ENCODE measurements at regions not wholly inside any gene's neighbourhood (a gene's known extent, or its start where the extent isn't known, plus 50 kb on each side); places are given as distances from the start of the nearest gene placed in this dataset.

DNA sequence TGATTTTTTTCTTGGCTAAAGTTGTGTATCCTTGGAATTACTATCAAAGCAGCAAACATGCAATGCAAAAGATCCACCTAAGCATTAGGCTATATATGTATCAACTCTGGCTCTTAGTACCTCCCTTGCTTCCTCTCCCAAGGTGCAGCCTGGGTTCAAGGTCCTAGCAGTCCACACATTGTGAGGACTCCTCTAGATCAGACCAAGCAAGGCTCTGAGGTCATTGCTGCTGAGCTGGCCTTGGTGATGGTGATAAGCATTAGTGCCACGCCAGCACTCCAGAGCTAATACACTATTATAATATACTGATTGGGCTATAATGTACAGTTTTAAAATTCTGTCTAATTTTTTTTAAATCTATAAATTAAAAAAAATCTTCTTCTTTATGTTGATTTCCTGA lies 196.9 kb upstream of the BTG1 start (continued):
- TF ChIP-seq, protein P1, sequence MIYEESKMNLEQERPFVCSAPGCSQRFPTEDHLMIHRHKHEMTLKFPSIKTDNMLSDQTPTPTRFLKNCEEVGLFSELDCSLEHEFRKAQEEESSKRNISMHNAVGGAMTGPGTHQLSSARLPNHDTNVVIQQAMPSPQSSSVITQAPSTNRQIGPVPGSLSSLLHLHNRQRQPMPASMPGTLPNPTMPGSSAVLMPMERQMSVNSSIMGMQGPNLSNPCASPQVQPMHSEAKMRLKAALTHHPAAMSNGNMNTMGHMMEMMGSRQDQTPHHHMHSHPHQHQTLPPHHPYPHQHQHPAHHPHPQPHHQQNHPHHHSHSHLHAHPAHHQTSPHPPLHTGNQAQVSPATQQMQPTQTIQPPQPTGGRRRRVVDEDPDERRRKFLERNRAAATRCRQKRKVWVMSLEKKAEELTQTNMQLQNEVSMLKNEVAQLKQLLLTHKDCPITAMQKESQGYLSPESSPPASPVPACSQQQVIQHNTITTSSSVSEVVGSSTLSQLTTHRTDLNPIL (CRISPR knock-in tag; IDR thresholded peaks at IDR 0.05; ENCODE audit: low read depth): no peak

DNA sequence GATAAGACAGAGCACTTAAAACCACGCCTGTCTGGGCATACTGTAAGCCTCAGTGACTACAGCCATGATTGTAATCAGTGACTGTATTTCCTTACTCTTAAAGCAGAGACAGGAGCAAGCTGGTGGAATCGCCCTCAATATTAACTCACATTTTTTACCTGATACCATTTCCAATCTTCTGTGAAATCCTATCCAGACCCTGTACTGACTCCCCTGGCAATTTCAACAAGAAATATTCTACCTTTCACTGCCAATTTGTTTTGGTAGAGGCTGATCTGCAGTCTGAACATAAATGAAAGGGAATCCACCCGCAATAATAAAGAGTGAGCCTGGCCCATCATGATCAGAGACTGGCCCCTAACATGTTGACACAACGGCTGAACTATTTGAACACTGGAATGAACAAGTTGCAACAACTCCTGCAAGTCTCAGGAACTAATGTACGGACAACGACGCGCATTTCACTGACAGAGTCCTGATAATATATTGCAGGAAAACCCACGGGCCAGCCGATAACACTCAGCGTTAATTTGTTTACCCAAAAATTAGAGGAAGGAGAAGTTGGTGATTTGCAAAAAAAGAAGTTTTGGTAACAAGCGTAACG lies 195.5 kb upstream of the BTG1 start:
- peak; percentile 76 for ATAC-seq

DNA sequence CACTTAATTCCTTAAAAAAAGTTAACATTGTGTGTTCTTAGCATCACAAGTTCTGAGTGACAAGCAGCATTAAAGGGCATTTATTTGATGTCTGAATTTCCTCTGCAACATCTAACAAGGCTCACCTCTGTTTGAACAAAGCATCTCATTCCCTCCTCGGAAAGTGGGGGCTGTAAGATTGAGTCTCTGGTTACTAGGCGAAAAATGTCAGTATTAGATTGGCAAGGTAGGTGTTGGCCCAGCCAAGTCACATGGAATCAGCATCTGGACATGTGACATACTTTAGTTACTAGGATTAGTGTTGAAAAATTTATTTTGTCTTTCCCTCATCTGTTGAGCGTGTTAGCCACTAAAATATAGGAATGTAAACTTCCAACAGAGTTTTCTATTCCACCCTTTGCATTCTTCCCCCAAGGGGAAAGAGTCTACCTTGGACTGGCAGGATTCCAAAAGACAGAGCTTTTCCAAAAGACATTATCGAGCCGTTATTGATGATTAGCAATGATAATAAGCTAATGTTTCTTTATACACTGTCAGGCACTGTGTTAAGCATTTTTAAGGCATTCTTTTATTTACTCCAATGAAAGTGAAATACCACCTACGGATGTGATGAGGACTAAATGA lies 194.9 kb upstream of the BTG1 start:
- ATAC-seq: no peak
- TF ChIP-seq, protein P2, sequence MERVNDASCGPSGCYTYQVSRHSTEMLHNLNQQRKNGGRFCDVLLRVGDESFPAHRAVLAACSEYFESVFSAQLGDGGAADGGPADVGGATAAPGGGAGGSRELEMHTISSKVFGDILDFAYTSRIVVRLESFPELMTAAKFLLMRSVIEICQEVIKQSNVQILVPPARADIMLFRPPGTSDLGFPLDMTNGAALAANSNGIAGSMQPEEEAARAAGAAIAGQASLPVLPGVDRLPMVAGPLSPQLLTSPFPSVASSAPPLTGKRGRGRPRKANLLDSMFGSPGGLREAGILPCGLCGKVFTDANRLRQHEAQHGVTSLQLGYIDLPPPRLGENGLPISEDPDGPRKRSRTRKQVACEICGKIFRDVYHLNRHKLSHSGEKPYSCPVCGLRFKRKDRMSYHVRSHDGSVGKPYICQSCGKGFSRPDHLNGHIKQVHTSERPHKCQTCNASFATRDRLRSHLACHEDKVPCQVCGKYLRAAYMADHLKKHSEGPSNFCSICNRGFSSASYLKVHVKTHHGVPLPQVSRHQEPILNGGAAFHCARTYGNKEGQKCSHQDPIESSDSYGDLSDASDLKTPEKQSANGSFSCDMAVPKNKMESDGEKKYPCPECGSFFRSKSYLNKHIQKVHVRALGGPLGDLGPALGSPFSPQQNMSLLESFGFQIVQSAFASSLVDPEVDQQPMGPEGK (CRISPR knock-in tag; IDR thresholded peaks at IDR 0.05; ENCODE audit: borderline replicate concordance): no peak
- TF ChIP-seq ISL1 (CRISPR knock-in tag; IDR thresholded peaks at IDR 0.05): peak; percentile 40

More for the DNA sequence above, 195.5 kb upstream of the BTG1 start:
- TF ChIP-seq ESRRG (CRISPR knock-in tag; IDR thresholded peaks at IDR 0.05): no peak
- no peak for TF ChIP-seq ZNF8 (CRISPR knock-in tag; IDR thresholded peaks at IDR 0.05)
- TF ChIP-seq, protein P3, sequence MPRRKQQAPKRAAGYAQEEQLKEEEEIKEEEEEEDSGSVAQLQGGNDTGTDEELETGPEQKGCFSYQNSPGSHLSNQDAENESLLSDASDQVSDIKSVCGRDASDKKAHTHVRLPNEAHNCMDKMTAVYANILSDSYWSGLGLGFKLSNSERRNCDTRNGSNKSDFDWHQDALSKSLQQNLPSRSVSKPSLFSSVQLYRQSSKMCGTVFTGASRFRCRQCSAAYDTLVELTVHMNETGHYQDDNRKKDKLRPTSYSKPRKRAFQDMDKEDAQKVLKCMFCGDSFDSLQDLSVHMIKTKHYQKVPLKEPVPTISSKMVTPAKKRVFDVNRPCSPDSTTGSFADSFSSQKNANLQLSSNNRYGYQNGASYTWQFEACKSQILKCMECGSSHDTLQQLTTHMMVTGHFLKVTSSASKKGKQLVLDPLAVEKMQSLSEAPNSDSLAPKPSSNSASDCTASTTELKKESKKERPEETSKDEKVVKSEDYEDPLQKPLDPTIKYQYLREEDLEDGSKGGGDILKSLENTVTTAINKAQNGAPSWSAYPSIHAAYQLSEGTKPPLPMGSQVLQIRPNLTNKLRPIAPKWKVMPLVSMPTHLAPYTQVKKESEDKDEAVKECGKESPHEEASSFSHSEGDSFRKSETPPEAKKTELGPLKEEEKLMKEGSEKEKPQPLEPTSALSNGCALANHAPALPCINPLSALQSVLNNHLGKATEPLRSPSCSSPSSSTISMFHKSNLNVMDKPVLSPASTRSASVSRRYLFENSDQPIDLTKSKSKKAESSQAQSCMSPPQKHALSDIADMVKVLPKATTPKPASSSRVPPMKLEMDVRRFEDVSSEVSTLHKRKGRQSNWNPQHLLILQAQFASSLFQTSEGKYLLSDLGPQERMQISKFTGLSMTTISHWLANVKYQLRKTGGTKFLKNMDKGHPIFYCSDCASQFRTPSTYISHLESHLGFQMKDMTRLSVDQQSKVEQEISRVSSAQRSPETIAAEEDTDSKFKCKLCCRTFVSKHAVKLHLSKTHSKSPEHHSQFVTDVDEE (CRISPR knock-in tag; IDR thresholded peaks at IDR 0.05): no peak
- TF ChIP-seq ISL1 (CRISPR knock-in tag; IDR thresholded peaks at IDR 0.05): no peak
- no peak for TF ChIP-seq CSDC2 (CRISPR knock-in tag; IDR thresholded peaks at IDR 0.05)
- no peak for TF ChIP-seq TOX (CRISPR knock-in tag; IDR thresholded peaks at IDR 0.05; ENCODE audit: borderline replicate concordance)
- TF ChIP-seq PPARA (CRISPR knock-in tag; IDR thresholded peaks at IDR 0.05; ENCODE audit: borderline replicate concordance): no peak
- TF ChIP-seq SNAI2 (CRISPR knock-in tag; IDR thresholded peaks at IDR 0.05): no peak
- TF ChIP-seq ZFP30 (CRISPR knock-in tag; IDR thresholded peaks at IDR 0.05): no peak
- TF ChIP-seq, protein P2 (CRISPR knock-in tag; IDR thresholded peaks at IDR 0.05; ENCODE audit: borderline replicate concordance): no peak
- no peak for TF ChIP-seq ZNF70 (CRISPR knock-in tag; IDR thresholded peaks at IDR 0.05)
- TF ChIP-seq BACH2 (CRISPR knock-in tag; IDR thresholded peaks at IDR 0.05; ENCODE audit: borderline replicate concordance): no peak
- no peak for TF ChIP-seq ARNTL (CRISPR knock-in tag; IDR thresholded peaks at IDR 0.05; ENCODE audit: borderline replicate concordance, low read depth)
- no peak for TF ChIP-seq TCF4 (CRISPR knock-in tag; IDR thresholded peaks at IDR 0.05; ENCODE audit: borderline replicate concordance)
- TF ChIP-seq, protein P4, sequence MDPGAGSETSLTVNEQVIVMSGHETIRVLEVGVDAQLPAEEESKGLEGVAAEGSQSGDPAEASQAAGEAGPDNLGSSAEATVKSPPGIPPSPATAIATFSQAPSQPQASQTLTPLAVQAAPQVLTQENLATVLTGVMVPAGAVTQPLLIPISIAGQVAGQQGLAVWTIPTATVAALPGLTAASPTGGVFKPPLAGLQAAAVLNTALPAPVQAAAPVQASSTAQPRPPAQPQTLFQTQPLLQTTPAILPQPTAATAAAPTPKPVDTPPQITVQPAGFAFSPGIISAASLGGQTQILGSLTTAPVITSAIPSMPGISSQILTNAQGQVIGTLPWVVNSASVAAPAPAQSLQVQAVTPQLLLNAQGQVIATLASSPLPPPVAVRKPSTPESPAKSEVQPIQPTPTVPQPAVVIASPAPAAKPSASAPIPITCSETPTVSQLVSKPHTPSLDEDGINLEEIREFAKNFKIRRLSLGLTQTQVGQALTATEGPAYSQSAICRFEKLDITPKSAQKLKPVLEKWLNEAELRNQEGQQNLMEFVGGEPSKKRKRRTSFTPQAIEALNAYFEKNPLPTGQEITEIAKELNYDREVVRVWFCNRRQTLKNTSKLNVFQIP (CRISPR knock-in tag; IDR thresholded peaks at IDR 0.05; ENCODE audit: borderline replicate concordance, low read depth): no peak
- TF ChIP-seq ZC3H10 (CRISPR knock-in tag; IDR thresholded peaks at IDR 0.05): no peak
- TF ChIP-seq ZNF565 (CRISPR knock-in tag; conservative IDR thresholded peaks at IDR 0.05; ENCODE audit: low read depth): no peak

DNA sequence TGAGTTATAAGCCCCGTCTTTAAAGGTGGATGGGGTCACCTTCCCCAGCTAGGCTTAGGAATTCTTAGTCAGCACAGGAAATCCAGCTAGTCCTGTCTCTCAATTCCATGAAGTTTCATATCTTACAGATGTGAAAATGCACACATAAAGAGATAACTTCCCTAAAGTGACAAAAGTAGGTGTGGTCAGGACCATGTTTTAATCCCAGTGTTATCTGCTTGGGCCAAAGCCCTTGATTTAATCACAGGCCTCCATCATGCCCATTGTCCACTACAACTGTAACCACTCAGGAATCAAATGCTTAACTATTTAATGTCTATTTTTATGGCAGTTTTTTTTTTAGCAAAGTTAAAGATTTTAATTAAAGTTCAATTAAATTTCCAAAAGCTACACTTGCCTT lies 194.4 kb upstream of the BTG1 start:
- ATAC-seq: no peak
- TF ChIP-seq BACH2 (CRISPR knock-in tag; IDR thresholded peaks at IDR 0.05; ENCODE audit: borderline replicate concordance) (no peak), OSR1 (CRISPR knock-in tag; IDR thresholded peaks at IDR 0.05) (no peak), ZNF70 (CRISPR knock-in tag; IDR thresholded peaks at IDR 0.05) (no peak), ZNF8 (CRISPR knock-in tag; IDR thresholded peaks at IDR 0.05) (no peak)

All from SK-N-SH treated with all-trans-retinoic acid at 6 μM for 48 hours (cell line).